SH-SY5Y (cell line): ENCODE measurements at regions not wholly inside any gene's neighbourhood (a gene's known extent, or its start where the extent isn't known, plus 50 kb on each side); places are given as distances from the start of the nearest gene placed in this dataset.

Experiments used
- GATA2 ChIP-seq: IDR thresholded peaks from 2 replicates; pipeline ENCODE4 v1.6.1; 2011; ENCODE audit warnings: mild to moderate bottlenecking, low read depth, low read length
- GATA3 ChIP-seq: IDR thresholded peaks from 2 replicates; pipeline ENCODE4 v1.6.1; 2011; ENCODE audit warnings: low read depth, mild to moderate bottlenecking, low read length, moderate library complexity

- no peak for TF ChIP-seq GATA2
- TF ChIP-seq GATA3, result no peak
These were observed 291.8 kb upstream of the HS6ST1 start for GRCh38 chr2:128610496-128610895.
